ENCODE measurements at regions not wholly inside any gene's neighbourhood (a gene's known extent, or its start where the extent isn't known, plus 50 kb on each side); places are given as distances from the start of the nearest gene placed in this dataset.

DNA sequence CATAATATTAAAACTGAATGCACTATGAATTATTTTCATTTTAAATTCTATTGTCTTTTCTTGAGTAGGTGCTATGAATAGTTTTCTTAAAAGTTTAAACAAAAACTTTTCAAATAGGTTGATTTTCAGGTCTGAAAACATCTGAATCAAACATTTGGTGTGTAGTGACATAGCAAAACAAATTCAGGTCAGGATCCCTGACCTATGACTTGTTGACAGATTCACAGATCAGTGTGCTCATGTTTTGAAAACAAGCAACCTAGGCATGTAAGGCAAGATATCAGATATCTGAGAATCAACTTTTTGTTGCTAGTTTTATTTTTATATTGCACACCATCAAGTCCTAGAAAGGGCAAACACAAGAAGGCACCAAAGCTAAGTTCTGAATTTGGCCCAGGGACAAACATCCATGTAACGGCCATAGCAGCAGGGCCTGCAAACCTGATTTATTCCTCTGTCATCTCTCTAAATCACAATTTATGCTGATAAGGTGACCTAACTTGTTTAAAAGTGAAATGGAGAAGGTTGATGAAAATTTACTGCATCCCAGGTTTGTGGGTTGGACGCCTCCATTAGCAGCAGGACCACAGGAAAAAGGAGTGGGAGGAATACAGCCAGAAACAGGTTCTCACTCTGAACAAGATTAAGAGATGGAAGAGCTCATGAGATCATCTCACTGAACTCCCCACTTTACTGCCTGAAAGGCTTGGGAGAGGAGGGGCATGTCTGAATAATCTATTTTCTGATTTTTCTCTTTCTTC lies 337.7 kb downstream of the KCNRG start:
- TF ChIP-seq, protein P1, sequence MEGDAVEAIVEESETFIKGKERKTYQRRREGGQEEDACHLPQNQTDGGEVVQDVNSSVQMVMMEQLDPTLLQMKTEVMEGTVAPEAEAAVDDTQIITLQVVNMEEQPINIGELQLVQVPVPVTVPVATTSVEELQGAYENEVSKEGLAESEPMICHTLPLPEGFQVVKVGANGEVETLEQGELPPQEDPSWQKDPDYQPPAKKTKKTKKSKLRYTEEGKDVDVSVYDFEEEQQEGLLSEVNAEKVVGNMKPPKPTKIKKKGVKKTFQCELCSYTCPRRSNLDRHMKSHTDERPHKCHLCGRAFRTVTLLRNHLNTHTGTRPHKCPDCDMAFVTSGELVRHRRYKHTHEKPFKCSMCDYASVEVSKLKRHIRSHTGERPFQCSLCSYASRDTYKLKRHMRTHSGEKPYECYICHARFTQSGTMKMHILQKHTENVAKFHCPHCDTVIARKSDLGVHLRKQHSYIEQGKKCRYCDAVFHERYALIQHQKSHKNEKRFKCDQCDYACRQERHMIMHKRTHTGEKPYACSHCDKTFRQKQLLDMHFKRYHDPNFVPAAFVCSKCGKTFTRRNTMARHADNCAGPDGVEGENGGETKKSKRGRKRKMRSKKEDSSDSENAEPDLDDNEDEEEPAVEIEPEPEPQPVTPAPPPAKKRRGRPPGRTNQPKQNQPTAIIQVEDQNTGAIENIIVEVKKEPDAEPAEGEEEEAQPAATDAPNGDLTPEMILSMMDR (IDR thresholded peaks at IDR 0.05; ENCODE audit: control extremely low read depth, extremely low read depth, low read depth, missing control alignments): no peak
- DNase-seq (ENCODE audit: extremely low spot score): no peak
- ChIA-PET POLR2A (no interaction called here), CTCF (interaction anchor here (1.5 to 1.8 kb wide), 2 partner anchors 8 to 19 kb away, joined by 5 to 7 read pairs; no protein-coding TSS in a partner anchor)

DNA sequence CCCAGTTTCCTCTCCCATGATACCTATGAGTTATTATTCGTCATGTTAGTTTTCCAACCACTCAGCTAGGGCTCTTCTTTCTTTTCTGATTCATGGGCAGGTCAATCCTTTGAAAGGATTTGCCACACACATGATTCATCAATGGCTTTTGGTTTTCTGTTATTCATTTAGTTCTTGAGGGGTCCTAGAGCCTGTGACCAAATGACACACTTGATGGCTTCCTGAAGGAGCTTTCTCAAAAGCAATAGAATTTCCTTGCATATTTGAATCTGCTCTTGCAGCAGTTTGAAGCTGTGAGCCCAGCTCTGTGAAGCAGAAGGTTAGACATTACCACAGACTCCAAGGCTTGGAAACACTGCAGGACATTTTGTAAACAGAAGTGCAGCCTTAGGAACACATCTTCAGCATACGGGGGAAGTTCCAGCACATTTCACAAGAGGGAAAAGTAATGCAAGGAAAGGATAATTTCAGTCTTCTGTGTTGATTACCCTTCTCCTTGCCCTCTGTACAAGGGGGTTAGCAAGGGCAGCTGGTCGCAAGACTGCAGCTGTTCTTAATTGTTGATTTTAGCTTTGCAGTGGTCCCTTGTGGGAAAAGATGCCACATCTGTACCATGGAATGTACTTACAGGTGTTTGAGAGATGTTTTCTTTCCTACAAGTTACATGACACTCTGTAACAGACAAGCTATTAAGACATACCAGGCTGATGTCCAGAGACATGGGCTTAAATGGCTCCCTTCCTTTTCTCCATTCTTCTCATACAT lies 338.6 kb downstream of the KCNRG start:
- DNase-seq (ENCODE audit: extremely low spot score): no peak
- TF ChIP-seq, protein P1 (IDR thresholded peaks at IDR 0.05; ENCODE audit: control extremely low read depth, extremely low read depth, low read depth, missing control alignments): no peak
- CTCF ChIA-PET: interaction anchor here (1.5 to 1.8 kb wide), 3 partner anchors 9 to 447 kb away, joined by 4 to 7 read pairs (median 5); no protein-coding TSS in a partner anchor
- POLR2A ChIA-PET: no interaction called here

DNA sequence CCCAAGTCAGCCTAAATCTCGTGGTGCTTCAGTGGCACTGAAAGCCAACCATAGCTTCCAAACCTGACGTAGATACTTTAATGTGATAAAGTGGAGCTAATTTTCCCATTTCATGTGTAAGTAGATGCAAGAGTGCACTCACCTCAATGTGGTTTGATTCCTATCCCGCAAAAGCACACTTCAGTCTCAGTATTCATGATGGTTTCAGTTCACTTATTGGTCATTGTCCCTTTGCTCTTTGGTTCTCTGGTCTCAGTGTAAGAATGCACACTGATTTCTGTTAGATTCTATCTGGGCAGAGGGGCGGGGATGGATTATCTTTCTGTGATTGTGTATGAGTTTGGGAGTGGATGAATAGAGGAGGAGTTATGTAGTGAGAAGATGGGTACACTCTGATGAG lies 340.6 kb downstream of the KCNRG start:
- ChIA-PET CTCF (no interaction called here), POLR2A (no interaction called here)
- no peak for DNase-seq (ENCODE audit: extremely low spot score)
- TF ChIP-seq, protein P1 (IDR thresholded peaks at IDR 0.05; ENCODE audit: control extremely low read depth, extremely low read depth, low read depth, missing control alignments): no peak

DNA sequence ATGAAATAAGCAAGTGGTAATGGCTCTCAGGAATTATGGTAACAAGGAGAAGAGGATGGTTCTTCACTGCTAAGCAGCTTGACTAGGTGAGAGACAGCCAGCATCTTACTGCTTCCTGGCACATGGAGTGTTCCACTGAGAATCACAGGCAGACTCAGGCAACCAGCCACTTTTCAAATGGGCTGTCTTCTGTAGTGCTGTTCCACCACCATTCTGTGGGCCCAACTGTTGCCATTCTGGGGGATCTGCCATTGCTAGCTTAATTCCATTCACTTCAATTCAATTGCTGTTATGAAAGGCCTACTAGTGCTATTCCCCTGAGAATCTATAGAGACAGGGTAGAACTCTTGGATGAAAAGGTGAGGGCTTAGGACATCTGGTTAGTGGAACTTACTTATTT lies 341.9 kb downstream of the KCNRG start:
- POLR2A ChIA-PET: no interaction called here
- TF ChIP-seq, protein P1 (IDR thresholded peaks at IDR 0.05; ENCODE audit: control extremely low read depth, extremely low read depth, low read depth, missing control alignments): no peak
- CTCF ChIA-PET: interaction anchor here (1.0 kb wide), 1 partner anchor 10 kb away, joined by 3 read pairs; no protein-coding TSS in a partner anchor
- no peak for DNase-seq (ENCODE audit: extremely low spot score)

DNA sequence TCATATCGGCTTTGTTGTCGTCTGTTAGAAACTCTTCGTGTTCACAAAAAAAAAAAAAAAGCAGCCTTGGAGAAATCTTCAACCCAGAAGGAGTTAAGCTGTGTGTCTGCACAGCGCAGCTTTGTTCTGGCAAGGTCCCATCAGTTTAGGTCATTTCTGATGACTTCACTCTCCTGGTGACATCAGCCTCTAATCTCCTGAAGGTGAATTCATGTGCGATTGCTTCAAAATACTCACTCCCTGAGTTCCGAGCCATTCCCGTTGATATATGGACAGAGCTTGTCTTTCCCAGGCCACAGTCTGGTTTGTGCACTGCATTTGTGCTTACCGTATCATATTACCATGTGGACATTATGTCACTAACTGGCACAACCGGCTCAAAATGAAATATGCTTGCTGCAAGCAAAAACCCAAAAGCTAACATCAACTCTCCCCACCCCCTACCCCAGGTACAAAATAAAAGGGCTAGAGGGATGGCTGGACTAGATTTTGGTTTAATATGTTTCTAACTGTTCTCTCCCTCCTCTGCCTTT lies 342.4 kb downstream of the KCNRG start:
- DNase-seq (ENCODE audit: extremely low spot score): no peak
- ChIA-PET POLR2A (no interaction called here), CTCF (interaction anchor here (1.0 to 1.5 kb wide), 2 partner anchors 11 to 23 kb away, joined by 3 read pairs; no protein-coding TSS in a partner anchor)
- TF ChIP-seq, protein P1 (IDR thresholded peaks at IDR 0.05; ENCODE audit: control extremely low read depth, extremely low read depth, low read depth, missing control alignments): no peak

DNA sequence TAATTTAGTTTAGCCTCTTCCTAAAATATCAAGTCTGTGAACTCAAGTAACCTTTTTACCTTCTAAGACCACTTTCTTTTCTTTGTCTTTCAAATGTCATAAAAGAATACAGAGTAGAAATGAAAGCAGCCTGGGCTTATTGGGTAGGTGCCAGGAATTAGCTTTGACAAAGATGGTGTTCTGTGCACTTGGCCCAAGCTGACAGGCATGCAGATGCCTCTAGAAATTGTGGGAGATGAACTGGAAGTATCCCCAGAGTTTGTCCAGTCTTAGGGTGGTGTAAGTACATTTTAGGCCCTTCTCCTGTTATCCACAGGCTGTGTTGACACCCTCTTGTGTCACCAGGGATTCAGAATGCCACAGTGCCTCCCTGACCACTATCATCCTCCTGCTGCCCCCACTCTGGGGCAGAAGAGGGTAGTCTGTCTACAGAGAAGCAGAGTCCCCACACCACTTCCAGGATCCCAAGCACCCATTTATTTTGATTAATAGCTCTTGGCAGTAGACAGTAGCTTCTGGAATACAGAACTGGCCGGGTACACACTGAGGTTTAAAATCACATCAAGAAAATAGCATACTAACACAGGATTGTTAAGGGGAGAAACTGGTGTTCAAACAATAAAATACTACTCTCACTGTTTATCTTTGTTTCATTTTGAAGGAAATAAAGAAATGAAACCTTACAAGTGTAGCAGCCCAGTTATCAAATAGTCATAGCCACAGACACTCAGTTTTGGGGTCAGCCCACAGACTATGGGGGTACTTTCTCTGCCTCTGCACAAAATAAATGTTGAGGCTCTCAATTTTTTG lies 343.2 kb downstream of the KCNRG start:
- ChIA-PET CTCF (interaction anchor here (1.5 kb wide), 1 partner anchor 24 kb away, joined by 3 read pairs; no protein-coding TSS in a partner anchor), POLR2A (no interaction called here)
- peak; percentile 16 for DNase-seq (ENCODE audit: extremely low spot score)
- TF ChIP-seq, protein P1 (IDR thresholded peaks at IDR 0.05; ENCODE audit: control extremely low read depth, extremely low read depth, low read depth, missing control alignments): no peak
